HPDE6-E6E7 (cell line): ENCODE measurements at regions not wholly inside any gene's neighbourhood (a gene's known extent, or its start where the extent isn't known, plus 50 kb on each side); places are given as distances from the start of the nearest gene placed in this dataset.

Experiments
- DNase-seq: peaks from one replicate; pipeline ENCODE4 v3.0.0; 2011; ENCODE audit warnings: missing footprints; ENCODE audit errors: extremely low spot score

GRCh38 chrX:80312448-80312847 is 107.8 kb upstream of the TENT5D start:
- no peak for DNase-seq

- no peak for DNase-seq
Measured at GRCh38 chrX:80316526-80316925, 103.7 kb upstream of the TENT5D start.

DNA sequence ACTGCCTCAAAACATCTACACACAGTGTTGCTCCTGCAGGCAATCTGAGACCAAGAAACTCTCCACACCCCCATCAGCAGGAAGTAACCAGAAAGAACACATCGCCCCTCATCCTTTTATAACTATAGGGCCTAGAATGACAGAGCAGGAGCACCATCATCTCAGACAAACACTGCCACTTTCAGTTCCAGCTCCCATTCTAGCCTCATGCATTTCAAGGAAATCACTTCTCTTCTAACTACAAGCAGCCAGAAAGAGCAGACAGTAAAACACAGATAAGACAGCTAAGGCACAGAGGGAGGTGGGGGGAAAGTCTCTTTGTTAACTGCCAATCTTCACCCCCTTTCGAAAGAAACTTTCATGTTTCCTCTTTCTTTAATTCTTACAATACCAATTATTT is 102.6 kb upstream of the TENT5D start:
- DNase-seq: no peak

GRCh38 chrX:80331285-80331684 is 89.0 kb upstream of the TENT5D start:
- DNase-seq: no peak

GRCh38 chrX:80334583-80334982 is 85.7 kb upstream of the TENT5D start:
- DNase-seq: no peak

GRCh38 chrX:80335062-80335830 is 85.0 kb upstream of the TENT5D start:
- DNase-seq: no peak

DNA sequence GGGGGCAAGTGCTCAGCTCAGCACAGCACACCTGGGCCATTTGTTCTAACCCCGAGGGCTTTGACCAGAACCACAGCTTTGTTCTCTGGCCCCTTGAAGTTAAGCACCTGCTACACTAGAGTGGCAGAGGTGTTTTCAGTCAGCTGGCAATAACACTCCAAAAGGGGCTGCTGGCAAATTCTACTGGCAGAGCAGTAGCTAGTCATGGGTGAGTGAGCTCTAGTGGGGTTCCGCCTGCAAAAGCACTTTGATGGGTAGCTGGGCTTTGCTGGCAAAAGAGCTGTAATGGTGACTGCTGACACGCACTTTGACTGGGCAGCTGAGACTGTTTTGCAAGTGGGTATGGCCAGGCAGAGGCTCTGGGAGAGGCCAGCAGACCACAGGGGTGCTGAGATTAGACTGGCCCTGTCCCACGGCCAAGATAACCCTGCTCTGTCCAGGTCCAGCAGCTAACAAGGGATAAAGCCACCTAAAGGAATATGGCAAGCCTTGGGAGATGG is 65.2 kb upstream of the TENT5D start:
- no peak for DNase-seq
